HL-60 (cell line): ENCODE measurements at regions not wholly inside any gene's neighbourhood (a gene's known extent, or its start where the extent isn't known, plus 50 kb on each side); places are given as distances from the start of the nearest gene placed in this dataset.

Experiments
- CTCF ChIP-seq: IDR thresholded peaks from one replicate; pipeline ENCODE4 v1.5.1; 2011; ENCODE audit warnings: low read length, control low read depth, inconsistent platforms; ENCODE audit not compliant: insufficient read depth
- POLR2AphosphoS5 ChIP-seq: IDR thresholded peaks from 2 replicates; pipeline ENCODE4 v1.6.1; 2012; ENCODE audit warnings: low read depth

GRCh38 chr5:67310740-67311139, 114.1 kb upstream of the CD180 start:
- TF ChIP-seq CTCF (no peak), POLR2AphosphoS5 (no peak)
